Colon (tissue), 2 donors: ENCODE measurements at regions not wholly inside any gene's neighbourhood (a gene's known extent, or its start where the extent isn't known, plus 50 kb on each side); places are given as distances from the start of the nearest gene placed in this dataset.

Experiments used
- FAIRE-seq: peaks from 2 replicates; lab custom pipeline; 2012; peaks lifted over from hg19 to GRCh38; lab: Jason Lieb, UNC
- donor health status: control.
- donor health status: control.

DNA sequence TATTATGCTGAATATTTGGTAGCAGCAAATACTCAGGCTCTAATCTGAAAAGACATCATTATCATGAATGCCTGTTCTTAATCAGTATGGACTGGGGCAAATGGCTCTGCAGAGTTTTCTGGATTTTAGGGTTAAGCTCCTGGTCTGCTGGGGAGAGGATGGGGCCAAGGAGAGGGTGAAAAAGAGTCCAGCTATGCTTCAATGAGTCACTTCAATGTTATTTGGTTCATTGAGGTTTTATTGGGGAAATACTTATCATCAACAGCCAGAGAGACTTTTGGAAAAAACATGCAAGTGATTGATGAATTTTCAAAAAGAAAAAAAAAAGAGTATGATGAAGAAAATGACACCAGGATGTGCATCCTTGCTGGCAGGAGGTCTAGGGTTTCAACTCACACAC is 278.3 kb downstream of the UQCRFS1 start:
- no peak for FAIRE-seq

DNA sequence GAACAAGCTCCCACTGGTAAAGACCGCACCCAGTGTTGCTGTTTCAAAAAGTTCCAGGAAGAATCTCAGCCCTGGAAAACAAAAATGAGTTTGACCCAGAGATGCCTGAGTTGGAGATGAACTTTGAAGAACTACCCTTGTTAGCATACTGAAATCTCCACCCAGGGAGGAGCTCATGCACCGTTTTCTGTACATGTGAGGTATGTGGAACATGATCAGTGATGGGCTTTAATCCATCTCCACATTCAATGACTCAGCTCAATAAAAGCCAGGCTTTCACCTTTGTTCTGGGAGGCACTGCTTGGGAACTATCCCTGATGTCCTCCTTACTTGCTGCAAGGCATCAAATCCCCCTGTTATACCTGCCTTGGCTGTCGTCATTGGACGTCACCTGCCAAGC is 279.9 kb downstream of the UQCRFS1 start:
- FAIRE-seq = no peak

DNA sequence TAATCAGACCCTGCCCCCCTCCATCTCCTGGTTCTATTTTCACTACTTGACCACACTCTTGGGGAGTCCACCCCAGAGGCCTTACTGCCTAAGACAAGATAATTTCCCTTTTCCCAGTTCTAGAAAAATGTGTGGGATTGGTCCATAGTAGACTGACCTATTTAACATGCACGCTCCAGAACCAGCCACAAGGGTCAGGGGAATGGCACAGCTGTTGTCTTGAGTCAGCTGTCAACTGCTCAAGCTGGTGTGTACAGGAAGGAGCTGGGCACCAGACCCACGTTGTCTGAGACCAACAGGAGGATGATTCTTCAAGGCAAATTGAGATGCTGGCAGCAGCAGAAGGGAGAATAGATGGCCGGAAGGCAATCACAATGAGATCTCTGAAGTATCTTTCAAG is 280.5 kb downstream of the UQCRFS1 start:
- no peak for FAIRE-seq

DNA sequence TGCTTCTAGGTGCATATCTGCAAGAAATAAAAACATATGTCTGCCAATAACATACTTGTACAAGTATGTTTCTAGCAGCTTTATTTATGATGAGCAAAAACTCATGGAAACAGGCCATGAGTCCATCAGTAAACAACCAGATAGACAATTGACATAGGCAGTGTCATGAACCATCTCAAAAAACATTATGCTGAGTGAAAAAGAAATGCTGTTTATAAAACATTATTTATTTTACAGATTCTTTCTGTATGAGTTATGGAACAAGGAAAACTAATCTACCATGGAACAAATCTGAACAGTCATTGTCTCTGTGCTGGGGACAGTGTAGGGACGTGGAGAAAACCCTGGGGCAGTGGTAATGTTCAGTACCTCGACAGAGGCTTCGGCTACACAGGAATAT is 283.9 kb downstream of the UQCRFS1 start:
- FAIRE-seq = no peak

DNA sequence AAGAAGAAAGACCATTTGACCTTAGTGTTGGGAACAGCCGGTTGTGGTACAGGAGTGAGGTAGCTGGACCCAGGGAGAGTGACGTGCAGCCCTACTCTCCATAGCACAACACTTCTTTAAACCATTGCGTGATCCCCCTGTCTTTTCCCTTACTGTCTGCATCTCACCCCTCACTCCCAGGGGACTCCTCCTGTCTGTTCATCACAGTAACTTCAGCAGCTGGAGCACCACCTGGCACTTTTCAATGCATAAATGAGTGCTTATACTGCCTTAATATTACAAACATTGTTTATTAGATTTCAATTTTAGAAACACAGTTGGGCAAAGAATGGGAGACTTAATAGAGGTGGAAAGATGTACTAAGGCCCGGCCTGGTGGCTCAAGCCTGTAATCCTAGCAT is 285.5 kb downstream of the UQCRFS1 start:
- no peak for FAIRE-seq

DNA sequence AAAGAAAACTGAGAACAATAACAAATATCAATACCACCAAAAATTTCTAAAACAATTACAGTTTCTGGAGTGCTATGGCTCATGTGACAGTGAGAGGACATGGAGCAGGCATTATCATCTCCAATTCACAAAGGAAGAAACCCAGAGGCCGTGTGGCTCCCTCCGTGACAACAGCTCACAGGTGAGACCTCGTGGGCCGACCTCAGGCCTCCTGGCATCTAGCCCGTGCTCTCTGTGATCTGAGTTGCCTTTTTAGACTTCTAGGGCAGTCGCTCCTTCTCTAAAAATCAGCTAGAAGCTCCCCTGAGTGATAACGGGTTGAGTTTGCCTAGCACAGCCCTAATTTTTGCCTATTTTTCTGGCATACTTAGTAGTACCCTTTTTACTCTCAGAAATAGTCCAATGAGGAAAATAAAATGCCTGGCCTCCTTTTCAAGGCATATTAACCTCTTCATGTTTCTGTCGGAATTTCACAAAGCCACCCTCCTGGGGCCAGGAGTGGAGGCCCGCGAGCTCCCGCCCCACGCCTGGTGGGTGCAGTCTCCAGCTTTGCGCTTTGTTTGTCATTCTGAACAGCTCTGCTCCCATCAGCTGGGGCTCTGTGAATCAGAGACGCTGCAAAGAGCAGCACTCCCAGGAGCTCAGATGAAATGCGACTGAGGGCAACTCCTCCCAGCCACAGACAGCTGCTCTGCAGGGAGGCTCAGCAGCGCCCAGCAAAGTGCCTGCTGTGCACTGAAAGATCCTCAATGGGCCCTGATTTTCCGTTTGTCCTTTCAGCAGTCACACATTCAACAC is 292.5 kb downstream of the UQCRFS1 start:
- no peak for FAIRE-seq

DNA sequence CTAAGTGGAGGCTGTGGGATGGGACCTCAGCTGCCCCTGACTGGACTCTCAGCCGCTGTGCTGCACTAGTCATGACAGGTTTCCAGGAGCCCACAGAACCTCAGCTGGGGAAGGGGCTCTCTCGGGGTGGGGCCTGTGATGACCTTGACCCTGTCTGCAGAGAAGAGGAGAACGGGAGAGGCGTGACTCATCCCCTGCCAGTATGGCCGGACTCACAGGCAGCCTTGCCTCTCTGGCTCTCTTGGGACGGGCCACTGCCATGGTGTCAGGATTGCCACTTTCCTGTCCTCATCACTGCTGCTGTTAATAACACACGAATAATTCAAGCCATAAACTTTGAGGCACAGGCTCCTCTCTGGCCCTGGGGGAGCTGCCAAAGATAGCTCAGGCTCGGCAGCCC is 295.3 kb downstream of the UQCRFS1 start:
- no peak for FAIRE-seq

DNA sequence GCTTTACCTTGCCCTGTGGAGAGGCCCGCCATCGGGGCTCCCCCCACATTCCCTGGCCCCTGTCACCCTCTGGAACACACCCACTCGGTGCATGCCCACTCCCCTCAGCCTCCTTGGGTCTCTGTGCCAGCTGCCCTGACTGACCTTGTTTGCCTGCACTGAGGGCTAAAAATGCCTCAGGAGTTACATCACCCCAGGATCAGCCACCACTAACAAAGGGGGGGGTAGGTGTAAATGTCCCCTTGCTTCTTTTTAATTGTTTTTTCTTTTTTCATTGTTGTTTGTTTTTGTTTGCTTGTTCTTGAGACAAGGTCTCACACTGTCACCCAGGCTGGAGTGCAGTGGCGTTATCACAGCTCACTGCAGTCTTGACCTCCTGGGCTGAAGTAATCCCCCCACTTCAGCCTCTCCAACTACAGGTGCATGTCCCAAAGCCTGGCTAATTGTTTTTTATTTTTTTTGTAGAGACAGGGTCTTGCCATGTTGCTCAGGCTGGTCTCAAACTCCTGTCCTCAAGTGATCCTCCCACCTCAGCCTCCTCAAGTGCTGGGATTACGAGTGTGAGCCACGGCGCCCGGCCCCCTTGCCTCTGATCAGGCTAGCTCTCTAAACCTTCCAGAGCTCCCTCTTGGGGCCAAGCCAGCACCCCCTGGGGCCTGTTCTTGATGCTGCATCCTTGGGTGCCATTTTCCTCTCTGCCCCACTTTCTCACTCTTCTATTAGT is 297.1 kb downstream of the UQCRFS1 start:
- FAIRE-seq = no peak

DNA sequence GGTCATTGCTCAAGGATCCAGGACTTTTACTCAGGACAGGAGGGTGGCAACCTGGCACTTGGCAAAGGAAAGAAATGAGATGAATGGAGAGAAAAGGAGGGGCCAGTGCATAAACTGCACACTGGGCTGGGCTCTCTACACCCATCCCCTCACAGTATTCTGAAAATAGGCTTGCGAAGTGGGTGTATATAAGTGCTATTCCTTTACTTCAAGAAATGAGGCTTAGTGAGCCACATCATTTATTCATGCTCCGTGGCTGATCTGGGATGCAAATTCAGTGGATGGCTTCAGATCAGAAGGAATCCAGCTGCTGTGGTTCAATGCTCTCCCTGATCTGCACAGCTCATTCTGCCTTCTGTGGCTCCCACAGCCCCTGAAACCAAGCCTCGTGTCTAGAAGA is 297.7 kb downstream of the UQCRFS1 start:
- FAIRE-seq = no peak

DNA sequence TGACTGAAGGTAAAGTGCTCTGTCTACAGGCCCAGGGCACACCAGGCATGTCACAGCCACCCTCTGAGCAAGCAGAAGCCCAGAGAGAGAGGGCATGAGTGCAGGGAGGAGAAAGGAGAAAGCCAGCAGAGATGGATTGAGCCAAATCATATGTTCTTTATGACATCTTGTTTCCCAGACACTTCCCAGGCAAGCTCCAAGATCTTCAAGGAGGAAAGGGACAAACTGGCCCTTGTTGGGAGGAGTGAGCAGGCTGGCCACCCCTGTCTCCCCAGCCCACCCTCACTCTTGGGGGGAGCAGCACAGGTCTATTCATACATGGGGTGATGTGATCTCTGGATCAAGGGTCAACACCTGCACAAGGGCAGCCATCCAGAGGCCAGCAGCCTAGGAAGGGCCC is 298.8 kb downstream of the UQCRFS1 start:
- FAIRE-seq = no peak

DNA sequence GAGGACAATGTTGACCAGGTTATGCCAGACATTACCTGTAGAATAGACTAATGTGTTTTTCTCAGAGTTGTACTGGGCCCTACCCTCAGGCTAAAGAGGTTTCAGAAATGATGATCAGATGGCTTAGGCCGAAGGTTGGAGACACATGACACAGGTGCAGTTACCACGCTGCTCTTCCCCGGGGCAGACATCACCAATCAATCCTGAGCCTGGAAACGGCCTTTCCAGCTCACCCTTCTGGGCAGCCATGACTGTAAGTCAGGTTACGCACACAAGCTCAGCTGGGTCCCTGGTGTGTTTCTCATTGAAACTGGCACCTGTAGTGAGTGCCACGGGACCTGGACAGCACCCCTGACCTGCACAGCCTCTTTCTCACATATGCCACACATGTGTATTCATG is 299.3 kb downstream of the UQCRFS1 start:
- no peak for FAIRE-seq

DNA sequence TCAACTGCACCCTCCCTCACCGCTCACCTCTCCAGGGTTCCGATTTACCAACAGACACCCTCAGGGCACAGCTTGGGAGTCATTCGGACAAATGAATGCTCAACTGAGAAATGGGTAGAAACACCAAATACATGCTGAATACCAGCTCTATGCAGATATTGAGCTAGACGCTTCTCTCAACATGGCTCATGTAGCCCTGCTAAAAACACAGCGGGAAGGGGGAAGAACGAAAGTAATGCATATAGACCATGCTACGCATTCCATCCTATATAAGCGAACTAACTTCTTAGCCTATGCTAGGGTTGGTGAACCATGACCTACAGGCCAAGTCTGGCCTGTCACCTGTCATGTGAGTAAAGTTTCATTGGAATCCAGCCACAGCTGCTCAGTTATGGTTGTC is 304.0 kb downstream of the UQCRFS1 start:
- FAIRE-seq = no peak

DNA sequence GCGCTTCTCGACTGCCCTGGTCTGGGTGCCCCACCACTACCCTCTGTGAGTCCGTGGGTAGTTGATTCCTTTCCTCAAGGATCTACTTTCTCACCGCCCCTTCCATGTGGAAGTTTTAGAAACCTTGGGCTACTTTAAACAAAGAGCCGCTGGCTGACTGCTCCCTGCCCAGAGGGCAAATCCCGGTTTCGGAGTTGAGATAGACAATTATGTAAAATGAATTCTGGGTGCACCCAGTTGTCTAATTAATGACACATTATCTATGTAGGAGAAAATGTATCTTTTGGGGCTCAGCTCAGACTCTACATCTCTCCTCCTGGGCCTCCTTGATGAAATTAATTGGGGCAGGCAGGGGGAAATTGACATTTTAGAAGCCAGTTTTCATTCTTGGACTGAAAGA is 305.4 kb downstream of the UQCRFS1 start:
- no peak for FAIRE-seq

DNA sequence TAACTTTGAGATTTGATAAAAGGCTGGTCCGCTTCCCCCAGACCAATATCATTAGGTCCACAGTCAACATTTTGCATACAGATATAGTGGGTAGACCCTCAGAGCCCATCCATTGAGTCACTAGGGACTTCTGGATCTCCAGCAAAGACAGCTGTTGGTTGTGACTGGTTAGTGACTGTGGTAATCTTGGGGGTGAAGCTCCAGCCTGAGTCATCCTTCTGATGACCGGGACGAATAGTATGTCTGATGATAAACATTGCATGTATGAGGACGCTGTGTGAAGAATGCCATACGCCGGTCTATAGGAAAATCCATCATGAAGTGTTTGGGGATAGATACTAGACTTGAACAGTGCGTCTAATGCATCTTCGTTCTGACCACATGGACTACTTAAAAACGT is 307.0 kb downstream of the UQCRFS1 start:
- no peak for FAIRE-seq

DNA sequence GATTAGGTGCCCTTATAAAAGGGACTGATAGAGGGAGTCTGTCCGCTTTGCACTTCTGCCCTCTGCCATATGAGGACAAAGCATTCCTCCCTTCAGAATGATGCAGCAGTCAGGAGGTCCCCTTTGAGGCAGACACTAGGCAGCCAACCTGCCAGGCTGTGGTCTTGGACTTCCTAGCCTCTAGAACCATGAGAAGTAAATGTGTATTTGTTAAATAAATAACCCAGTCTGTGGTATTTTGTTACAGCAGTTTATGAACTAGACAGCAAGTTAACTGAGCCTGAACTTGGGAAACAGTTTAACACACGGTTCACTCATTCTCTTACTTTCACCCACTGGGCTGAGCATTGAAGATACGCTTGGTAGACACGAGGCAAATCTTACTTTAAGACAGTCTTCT is 313.2 kb downstream of the UQCRFS1 start:
- FAIRE-seq = no peak

DNA sequence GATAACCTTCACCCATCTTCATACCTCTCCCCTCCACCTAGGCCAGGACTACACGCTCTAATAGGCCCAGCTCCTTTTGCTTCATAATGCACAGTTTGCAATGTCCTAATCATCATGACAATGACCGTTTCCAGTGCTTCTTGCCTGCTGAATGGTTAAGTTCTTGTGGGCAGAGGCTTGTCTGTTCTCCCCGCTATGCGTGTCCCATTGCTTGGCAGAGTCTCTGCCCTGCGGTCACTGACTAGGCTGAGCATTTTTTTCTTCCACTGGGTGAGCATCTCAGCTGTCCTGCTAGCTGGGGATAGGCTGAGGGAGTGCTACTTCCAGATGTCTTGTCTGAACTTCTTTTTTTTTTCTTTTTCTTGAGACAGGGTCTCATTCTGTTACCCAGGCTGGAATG is 314.7 kb downstream of the UQCRFS1 start:
- no peak for FAIRE-seq

DNA sequence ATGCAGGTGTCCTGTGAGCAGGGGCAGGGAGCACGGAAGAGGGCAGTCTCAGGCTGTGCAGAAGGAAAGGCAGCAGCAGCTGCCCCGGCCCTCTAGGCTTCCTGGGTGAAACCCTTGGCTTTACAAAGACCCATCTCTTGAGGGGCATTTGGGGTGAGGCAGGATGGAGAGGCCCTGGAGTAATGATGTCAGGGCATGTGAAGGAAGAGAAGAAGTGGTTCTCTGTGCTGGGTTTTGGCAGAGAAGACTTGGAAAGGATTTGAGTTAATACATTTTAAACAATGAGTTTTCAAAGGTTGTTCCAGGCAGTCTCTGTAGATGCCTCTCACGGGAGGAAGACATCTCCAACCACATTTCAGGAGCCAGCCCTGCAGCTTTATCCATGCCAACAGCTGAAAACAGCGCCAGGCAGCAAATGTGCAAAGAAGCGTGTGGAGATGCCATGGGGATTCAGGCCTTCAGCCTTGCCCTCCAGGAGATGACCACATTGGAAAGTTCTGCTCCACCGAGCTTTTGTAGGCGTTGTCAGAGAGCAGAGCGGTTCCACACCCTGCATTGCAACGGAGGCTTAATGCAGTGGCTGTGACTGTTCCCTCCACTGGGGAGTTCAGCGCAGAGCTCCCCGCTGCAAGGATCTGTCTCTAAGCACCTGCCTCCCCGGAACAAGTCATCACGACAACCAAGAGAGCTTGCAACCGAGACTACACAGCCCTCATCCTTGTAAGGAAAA is 322.8 kb downstream of the UQCRFS1 start:
- no peak for FAIRE-seq

DNA sequence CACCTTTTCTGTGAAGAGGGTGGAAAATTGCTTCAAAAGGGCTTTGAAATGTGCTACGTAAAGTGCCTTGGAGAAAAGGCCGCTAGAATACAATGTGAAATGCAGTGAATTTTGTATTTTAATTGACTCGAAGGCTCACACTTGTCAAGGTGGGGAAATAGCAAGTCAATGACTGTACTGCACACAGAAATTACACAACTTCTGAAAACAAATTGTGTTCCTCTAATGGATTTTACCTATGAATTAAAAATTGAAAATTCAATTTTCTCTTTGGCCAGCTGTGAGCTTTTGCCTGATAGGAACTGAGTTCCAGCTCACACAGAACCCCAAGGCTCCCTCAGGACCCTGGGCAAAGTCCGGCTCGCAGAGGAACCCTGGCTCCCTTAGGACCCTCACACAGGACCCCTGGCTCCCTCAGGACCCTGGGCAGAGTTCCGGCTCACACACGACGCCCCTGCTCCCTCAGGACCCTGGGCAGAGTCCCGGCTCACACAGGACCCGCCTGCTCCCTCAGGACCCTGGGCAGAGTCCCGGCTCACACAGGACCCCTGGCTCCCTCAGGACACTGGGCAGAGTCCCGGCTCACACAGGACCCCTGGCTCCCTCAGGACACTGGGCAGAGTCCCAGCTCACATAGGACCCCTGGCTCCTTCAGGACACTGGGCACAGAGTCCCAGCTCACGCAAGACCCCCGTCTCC is 324.9 kb downstream of the UQCRFS1 start:
- FAIRE-seq = no peak

DNA sequence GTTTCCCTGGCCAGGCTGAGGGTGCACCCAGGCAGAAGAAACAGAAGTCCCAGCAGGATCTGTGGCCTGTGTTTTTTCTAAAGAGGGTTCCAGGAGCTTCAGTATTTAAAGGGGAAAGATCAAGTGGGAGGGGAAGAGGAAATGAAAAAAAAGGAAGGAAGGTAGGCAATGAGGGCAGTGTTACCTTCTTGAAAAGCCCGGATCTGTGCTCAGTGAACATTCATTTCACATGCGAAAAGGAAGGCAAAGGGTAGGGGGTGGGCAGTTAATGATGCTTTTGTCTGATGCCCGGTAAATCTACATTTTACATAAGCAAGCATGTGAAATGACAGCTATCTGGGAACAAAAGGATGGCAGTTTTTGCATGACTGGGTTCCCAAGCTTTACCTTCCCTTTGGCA is 326.2 kb downstream of the UQCRFS1 start:
- FAIRE-seq = no peak

DNA sequence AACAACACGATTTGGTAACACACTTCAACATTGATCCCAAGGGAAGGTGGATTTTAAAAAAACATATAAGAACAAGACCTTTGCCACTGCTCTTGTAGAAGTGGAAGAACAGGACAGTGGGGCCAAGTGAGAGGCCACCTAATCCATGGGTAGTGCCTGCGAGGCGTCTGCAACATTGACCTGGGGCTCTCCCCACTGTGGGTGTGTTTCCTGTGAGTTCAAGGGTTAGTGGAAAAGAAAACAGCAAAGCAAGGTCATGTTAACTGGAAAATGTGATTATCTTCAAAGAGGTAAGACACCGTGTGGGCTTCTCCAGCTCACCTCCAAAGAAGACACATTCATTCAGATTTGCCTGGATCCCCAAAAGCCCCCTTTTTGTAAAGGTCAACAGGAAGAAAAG is 327.0 kb downstream of the UQCRFS1 start:
- no peak for FAIRE-seq

DNA sequence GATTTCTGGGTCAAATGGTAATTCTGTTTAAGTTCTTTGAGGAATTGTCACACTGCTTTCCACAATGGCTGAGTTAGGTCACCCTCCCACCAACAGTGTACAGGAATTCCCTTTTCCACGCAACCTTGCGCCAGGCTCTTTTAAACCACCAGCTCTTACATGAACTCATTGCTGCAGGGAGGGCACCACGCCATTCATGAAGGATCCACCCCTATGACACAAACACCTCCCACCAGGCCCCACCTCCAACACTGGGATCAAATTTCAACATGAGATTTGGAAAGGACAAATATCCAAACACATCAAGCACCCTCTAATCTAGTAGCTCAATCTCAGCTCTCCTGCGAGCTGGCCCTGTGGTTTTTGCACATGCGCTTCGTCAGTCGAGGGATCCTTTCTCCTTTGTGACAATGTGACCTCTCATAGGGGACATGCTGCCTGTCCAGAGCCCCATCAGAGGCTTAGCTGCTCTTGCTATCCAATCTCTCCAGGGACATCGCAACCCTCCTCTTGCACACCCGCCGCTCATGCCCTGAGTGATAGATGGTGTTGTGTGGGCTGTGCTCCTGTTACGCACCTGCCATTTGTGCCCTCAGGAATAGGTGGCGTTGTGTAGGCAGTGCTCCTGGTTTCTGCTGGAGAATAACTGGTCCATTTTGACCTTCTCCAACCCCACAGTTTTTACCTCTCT is 328.0 kb downstream of the UQCRFS1 start:
- no peak for FAIRE-seq

DNA sequence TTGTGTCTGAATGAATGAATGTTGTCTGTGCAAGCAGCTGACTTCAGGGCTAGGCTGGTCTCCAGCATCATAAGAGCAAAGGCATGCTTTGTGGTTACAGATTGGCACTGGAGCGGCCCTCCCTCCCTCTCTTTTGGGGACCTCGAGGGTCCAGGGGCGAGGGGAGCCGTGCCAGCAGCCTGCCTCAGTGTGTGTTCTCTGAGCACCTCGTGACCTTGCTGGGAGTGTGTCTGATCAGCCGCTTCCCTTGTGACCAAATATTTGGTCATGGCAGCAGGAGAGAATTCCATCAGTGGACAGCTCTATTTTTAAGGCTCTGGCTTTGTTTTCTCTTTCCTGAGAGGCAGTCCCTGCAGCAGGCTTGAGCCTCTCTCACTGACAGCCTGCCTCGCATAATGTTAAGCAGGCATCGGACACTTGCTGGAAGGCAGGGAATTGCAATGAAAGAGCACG is 329.7 kb downstream of the UQCRFS1 start:
- no peak for FAIRE-seq
